NT2/D1 (cell line): ENCODE measurements at regions not wholly inside any gene's neighbourhood (a gene's known extent, or its start where the extent isn't known, plus 50 kb on each side); places are given as distances from the start of the nearest gene placed in this dataset.

ENCODE experiments used
- SUZ12 ChIP-seq: IDR thresholded peaks from 2 replicates; pipeline ENCODE4 v1.6.1; 2011; ENCODE audit not compliant: insufficient read length, insufficient read depth; ENCODE audit errors: extremely low read depth
- YY1 ChIP-seq: IDR thresholded peaks from 2 replicates; pipeline ENCODE4 v1.6.1; 2011; ENCODE audit not compliant: insufficient read length, insufficient read depth
- ZNF274 ChIP-seq: IDR thresholded peaks from 2 replicates; pipeline ENCODE4 v1.6.1; 2011; ENCODE audit warnings: mild to moderate bottlenecking, low read depth, low read length

DNA sequence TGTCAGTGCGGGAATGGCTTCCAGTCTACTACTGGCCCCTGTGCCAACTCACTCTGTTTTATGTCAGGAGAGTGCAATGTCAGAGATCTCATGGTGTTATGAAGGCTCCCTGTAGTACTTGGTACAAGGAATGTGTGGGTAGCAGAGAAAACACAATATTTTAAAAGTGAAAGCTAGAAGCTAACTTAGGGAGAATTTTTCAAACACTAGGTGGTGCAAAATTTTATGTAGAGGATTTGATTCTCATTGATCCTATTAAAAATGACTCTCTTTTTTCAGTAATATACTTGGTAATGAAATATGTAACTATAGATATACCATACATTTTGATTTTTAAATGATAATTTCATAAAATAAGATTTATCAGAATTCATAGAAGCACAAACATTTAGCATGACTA is 134.7 kb downstream of the JRKL start:
- TF ChIP-seq YY1 (no peak), SUZ12 (no peak), ZNF274 (no peak)
